ENCODE measurements at regions not wholly inside any gene's neighbourhood (a gene's known extent, or its start where the extent isn't known, plus 50 kb on each side); places are given as distances from the start of the nearest gene placed in this dataset.
"Not testable (repeated sequence)": the region's sequence is repeated elsewhere in the genome, so short reads cannot be mapped to it uniquely, and the experiment has no call there.

DNA sequence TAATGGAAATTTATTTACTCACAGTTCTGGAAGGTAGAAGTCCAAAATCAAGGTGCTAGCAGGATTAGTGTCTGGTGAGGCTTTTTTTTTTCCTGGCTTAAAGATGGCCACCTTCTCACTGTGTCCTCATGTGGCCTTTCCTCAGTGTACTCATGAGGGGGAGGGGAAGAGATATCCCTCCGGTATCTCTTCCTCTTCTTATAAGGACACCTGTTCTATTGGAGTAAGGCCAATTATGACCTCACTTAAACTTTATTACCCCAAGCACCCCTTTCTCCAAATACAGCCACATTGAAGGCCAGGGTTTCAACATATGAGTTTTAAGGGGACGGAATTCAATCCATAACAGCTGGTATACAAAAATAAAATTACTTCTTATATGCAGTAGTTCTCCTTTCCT, 203.7 kb upstream of the C1orf87 start:
- Histone ChIP-seq H3K9ac (ENCODE audit: low read depth, low read length) (no peak overlapping the region), H3K27me3 (ENCODE audit: control insufficient read depth, insufficient read depth, low read length) (no peaks in the 10 kb centered on the region), H3K36me3 (ENCODE audit: control insufficient read depth, insufficient read depth, low read length) (no peaks in the 10 kb centered on the region), H3K4me3 (ENCODE audit: low read depth, low read length) (no peak overlapping the region), H3K9me3 (ENCODE audit: control insufficient read depth, insufficient read depth, low read length) (no peaks in the 10 kb centered on the region), H3K4me1 (ENCODE audit: control insufficient read depth, insufficient read depth, low read length) (no peaks in the 10 kb centered on the region)

- Histone ChIP-seq H3K4me3 (ENCODE audit: low read depth, low read length) (no peak overlapping the region), H3K9me3 (ENCODE audit: control insufficient read depth, insufficient read depth, low read length) (no peaks in the 10 kb centered on the region), H3K27me3 (ENCODE audit: control insufficient read depth, insufficient read depth, low read length) (no peaks in the 10 kb centered on the region), H3K9ac (ENCODE audit: low read depth, low read length) (no peak overlapping the region), H3K4me1 (ENCODE audit: control insufficient read depth, insufficient read depth, low read length) (no peaks in the 10 kb centered on the region), H3K36me3 (ENCODE audit: control insufficient read depth, insufficient read depth, low read length) (no peaks in the 10 kb centered on the region)
Measured at GRCh38 chr1:60274422-60275290, 201.1 kb upstream of the C1orf87 start.

DNA sequence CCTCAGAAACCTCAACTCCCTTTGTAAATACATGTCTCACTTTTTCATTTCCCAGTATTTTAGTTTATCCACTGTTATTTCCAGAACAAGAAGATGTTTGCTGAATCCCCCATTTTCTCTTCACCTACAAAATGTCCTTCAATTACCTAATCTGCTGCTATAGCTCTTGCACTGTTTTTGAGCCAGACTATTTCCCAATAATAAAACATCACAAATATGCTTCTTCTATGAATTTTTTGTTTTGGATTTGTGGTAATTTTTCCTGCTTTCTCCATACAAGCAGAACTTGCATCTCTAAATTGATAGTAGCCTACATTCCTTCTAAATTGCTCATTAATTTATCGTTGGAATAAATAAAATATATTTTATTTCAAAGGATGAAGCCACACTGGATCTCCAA, 199.6 kb upstream of the C1orf87 start:
- Histone ChIP-seq H3K36me3 (ENCODE audit: control insufficient read depth, insufficient read depth, low read length) (no peaks in the 10 kb centered on the region), H3K4me1 (ENCODE audit: control insufficient read depth, insufficient read depth, low read length) (no peaks in the 10 kb centered on the region), H3K9ac (ENCODE audit: low read depth, low read length) (no peak overlapping the region), H3K4me3 (ENCODE audit: low read depth, low read length) (no peak overlapping the region), H3K27me3 (ENCODE audit: control insufficient read depth, insufficient read depth, low read length) (no peaks in the 10 kb centered on the region), H3K9me3 (ENCODE audit: control insufficient read depth, insufficient read depth, low read length) (no peaks in the 10 kb centered on the region)

GRCh38 chr1:60271041-60271440, 197.5 kb upstream of the C1orf87 start:
- no peaks in the 10 kb centered on the region for H3K27me3 ChIP-seq (ENCODE audit: control insufficient read depth, insufficient read depth, low read length)
- H3K4me3 ChIP-seq (ENCODE audit: low read depth, low read length), result no peak overlapping the region
- H3K9me3 ChIP-seq (ENCODE audit: control insufficient read depth, insufficient read depth, low read length), result no peaks in the 10 kb centered on the region
- H3K9ac ChIP-seq (ENCODE audit: low read depth, low read length), result no peak overlapping the region
- no peaks in the 10 kb centered on the region for H3K4me1 ChIP-seq (ENCODE audit: control insufficient read depth, insufficient read depth, low read length)
- H3K36me3 ChIP-seq (ENCODE audit: control insufficient read depth, insufficient read depth, low read length), result no peaks in the 10 kb centered on the region

DNA sequence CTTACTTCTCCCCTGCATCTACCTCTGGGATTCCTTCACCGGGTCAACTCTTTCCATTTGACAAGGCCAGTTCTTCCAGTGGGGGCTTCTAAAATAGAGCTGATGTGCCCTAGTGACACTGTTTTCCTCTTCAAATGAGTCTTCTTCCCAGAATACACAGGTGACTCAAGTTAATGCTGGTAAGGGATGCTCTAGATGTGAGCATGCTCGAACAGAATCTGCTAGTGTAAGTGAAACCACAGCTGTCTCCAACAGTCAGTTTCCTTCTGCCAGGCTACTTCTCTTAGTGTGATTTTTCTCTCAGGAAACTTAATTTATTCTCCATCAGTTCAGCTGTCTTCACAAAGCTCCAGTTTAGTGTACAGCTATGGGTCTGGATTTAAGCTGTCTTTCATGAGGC, 194.9 kb upstream of the C1orf87 start:
- Histone ChIP-seq H3K4me3 (ENCODE audit: low read depth, low read length) (no peak overlapping the region), H3K27me3 (ENCODE audit: control insufficient read depth, insufficient read depth, low read length) (no peaks in the 10 kb centered on the region), H3K9me3 (ENCODE audit: control insufficient read depth, insufficient read depth, low read length) (no peaks in the 10 kb centered on the region), H3K4me1 (ENCODE audit: control insufficient read depth, insufficient read depth, low read length) (no peaks in the 10 kb centered on the region), H3K9ac (ENCODE audit: low read depth, low read length) (no peak overlapping the region), H3K36me3 (ENCODE audit: control insufficient read depth, insufficient read depth, low read length) (no peaks in the 10 kb centered on the region)

DNA sequence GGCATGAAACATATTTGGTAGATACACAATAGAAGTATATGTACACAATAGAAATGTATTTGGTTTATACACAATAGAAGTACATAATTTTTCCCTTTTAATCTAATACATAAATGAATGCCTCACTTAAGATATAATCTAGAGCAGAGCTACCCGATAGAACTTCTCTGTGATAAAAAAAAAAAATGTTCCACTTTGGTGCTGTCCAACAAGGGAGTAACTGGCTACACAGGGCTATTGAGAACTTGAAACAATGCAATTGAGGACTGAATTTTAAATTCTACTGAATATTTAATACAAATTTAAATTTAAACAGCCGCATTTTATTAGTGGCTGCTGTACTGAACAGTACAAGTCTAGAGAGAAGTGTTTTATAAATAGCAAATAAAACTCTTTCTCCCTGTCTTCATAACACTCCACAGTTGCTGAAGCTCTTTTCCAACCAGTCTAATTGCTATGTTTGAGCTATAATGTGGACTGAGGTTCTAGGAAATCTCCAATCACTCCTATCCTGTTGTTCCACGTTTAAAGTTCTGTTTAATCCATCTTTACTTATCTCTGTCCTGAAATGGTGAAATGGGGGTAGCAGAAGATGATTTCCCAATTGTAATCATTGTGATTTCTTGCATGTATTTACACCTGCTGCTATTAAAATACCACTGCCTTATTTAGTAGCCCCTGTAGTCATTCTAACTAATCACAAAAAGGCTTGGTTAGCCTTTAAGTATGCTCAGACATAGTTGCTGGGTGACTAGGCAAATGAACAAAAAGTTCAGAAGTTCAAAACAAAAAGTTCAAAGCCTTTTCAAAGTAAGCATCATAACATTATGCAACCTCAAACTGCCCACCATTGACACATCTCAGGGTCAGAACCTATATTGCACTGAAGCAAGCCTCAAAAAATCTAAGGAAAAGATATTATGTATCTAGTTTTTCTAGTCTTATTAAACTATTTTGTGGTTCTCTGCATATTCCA, 192.3 kb upstream of the C1orf87 start:
- no peaks in the 10 kb centered on the region for H3K36me3 ChIP-seq (ENCODE audit: control insufficient read depth, insufficient read depth, low read length)
- no peaks in the 10 kb centered on the region for H3K27me3 ChIP-seq (ENCODE audit: control insufficient read depth, insufficient read depth, low read length)
- no peaks in the 10 kb centered on the region for H3K9me3 ChIP-seq (ENCODE audit: control insufficient read depth, insufficient read depth, low read length)
- H3K4me1 ChIP-seq (ENCODE audit: control insufficient read depth, insufficient read depth, low read length), result no peaks in the 10 kb centered on the region
- H3K4me3 ChIP-seq (ENCODE audit: low read depth, low read length), result no peak overlapping the region
- H3K9ac ChIP-seq (ENCODE audit: low read depth, low read length), result no peak overlapping the region

- no peaks in the 10 kb centered on the region for H3K4me1 ChIP-seq (ENCODE audit: control insufficient read depth, insufficient read depth, low read length)
- no peaks in the 10 kb centered on the region for H3K9me3 ChIP-seq (ENCODE audit: control insufficient read depth, insufficient read depth, low read length)
- no peaks in the 10 kb centered on the region for H3K27me3 ChIP-seq (ENCODE audit: control insufficient read depth, insufficient read depth, low read length)
- no peak overlapping the region for H3K4me3 ChIP-seq (ENCODE audit: low read depth, low read length)
- H3K9ac ChIP-seq (ENCODE audit: low read depth, low read length), result no peak overlapping the region
- H3K36me3 ChIP-seq (ENCODE audit: control insufficient read depth, insufficient read depth, low read length), result no peaks in the 10 kb centered on the region
Measured at GRCh38 chr1:60262701-60263100, 189.1 kb upstream of the C1orf87 start.

GRCh38 chr1:60257531-60257930, 184.0 kb upstream of the C1orf87 start:
- Histone ChIP-seq H3K36me3 (ENCODE audit: control insufficient read depth, insufficient read depth, low read length) (no peaks in the 10 kb centered on the region), H3K9me3 (ENCODE audit: control insufficient read depth, insufficient read depth, low read length) (no peaks in the 10 kb centered on the region), H3K9ac (ENCODE audit: low read depth, low read length) (no peak overlapping the region), H3K4me1 (ENCODE audit: control insufficient read depth, insufficient read depth, low read length) (no peaks in the 10 kb centered on the region), H3K4me3 (ENCODE audit: low read depth, low read length) (no peak overlapping the region), H3K27me3 (ENCODE audit: control insufficient read depth, insufficient read depth, low read length) (no peaks in the 10 kb centered on the region)

- Histone ChIP-seq H3K9me3 (ENCODE audit: control insufficient read depth, insufficient read depth, low read length) (no peaks in the 10 kb centered on the region), H3K4me3 (ENCODE audit: low read depth, low read length) (no peak overlapping the region), H3K36me3 (ENCODE audit: control insufficient read depth, insufficient read depth, low read length) (no peaks in the 10 kb centered on the region), H3K27me3 (ENCODE audit: control insufficient read depth, insufficient read depth, low read length) (no peaks in the 10 kb centered on the region), H3K9ac (ENCODE audit: low read depth, low read length) (no peak overlapping the region), H3K4me1 (ENCODE audit: control insufficient read depth, insufficient read depth, low read length) (no peaks in the 10 kb centered on the region)
Measured at GRCh38 chr1:60255565-60255964, 182.0 kb upstream of the C1orf87 start.

- Histone ChIP-seq H3K4me1 (ENCODE audit: control insufficient read depth, insufficient read depth, low read length) (no peaks in the 10 kb centered on the region), H3K9me3 (ENCODE audit: control insufficient read depth, insufficient read depth, low read length) (no peaks in the 10 kb centered on the region), H3K27me3 (ENCODE audit: control insufficient read depth, insufficient read depth, low read length) (no peaks in the 10 kb centered on the region), H3K36me3 (ENCODE audit: control insufficient read depth, insufficient read depth, low read length) (no peaks in the 10 kb centered on the region), H3K9ac (ENCODE audit: low read depth, low read length) (no peak overlapping the region), H3K4me3 (ENCODE audit: low read depth, low read length) (no peak overlapping the region)
Measured at GRCh38 chr1:60251426-60251825, 177.9 kb upstream of the C1orf87 start.

DNA sequence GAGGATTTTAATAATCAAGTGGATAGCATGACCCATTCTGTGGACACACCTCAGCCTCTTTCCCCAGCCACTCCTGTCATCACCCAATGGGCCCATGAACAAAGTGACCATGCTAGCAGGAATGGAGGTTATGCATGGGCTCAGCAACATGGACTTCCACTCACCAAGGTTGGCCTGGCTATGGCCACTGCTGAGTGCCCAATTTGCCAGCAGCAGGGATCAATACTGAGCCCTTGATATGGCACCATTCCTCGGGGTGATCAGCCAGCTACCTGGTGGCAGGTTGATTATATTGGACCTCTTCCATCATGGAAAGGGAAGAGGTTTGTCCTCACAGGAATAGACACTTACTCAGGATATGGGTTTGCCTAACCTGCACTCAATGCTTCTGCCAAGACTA, 173.9 kb upstream of the C1orf87 start:
- not testable (repeated sequence) for H3K27me3 ChIP-seq (ENCODE audit: control insufficient read depth, insufficient read depth, low read length); H3K36me3 ChIP-seq (ENCODE audit: control insufficient read depth, insufficient read depth, low read length); H3K4me1 ChIP-seq (ENCODE audit: control insufficient read depth, insufficient read depth, low read length); H3K4me3 ChIP-seq (ENCODE audit: low read depth, low read length); H3K9me3 ChIP-seq (ENCODE audit: control insufficient read depth, insufficient read depth, low read length); H3K9ac ChIP-seq (ENCODE audit: low read depth, low read length)

- no peak overlapping the region for H3K4me3 ChIP-seq (ENCODE audit: low read depth, low read length)
- no peaks in the 10 kb centered on the region for H3K4me1 ChIP-seq (ENCODE audit: control insufficient read depth, insufficient read depth, low read length)
- H3K36me3 ChIP-seq (ENCODE audit: control insufficient read depth, insufficient read depth, low read length), result no peaks in the 10 kb centered on the region
- no peaks in the 10 kb centered on the region for H3K9me3 ChIP-seq (ENCODE audit: control insufficient read depth, insufficient read depth, low read length)
- H3K27me3 ChIP-seq (ENCODE audit: control insufficient read depth, insufficient read depth, low read length), result no peaks in the 10 kb centered on the region
- no peak overlapping the region for H3K9ac ChIP-seq (ENCODE audit: low read depth, low read length)
Measured at GRCh38 chr1:60245324-60245723, 171.8 kb upstream of the C1orf87 start.
